RWPE1 (cell line): ENCODE measurements at regions not wholly inside any gene's neighbourhood (a gene's known extent, or its start where the extent isn't known, plus 50 kb on each side); places are given as distances from the start of the nearest gene placed in this dataset.
A peak's percentile ranks its signal among the peaks of the same experiment; 100 is the strongest.

ENCODE experiments used
- CTCF ChIA-PET: fragments of 350-600 bp; sonication (Branson Sonifier 250); formaldehyde crosslinking; extraction: SDS; loops from one replicate; lab custom pipeline; 2021; lab: Yijun Ruan, JAX
- POLR2A ChIA-PET: fragments of 400-600 bp; formaldehyde crosslinking; extraction: SDS; loops from one replicate; lab custom pipeline; 2020; ENCODE audit warnings: antibody characterized with exemption; ENCODE audit not compliant: low non-redundant PET; lab: Yijun Ruan, JAX
- DNase-seq: peaks from one replicate; pipeline ENCODE4 v3.0.0; 2012; ENCODE audit warnings: low spot score
- H3K27ac ChIP-seq: fragments of 450-650 bp; 2 replicates; pipeline ENCODE4 v1.5.1; 2017
- TF ChIP-seq, protein P1 (sequence below): fragments of 450-650 bp; conservative IDR thresholded peaks from 2 replicates; pipeline ENCODE4 v1.5.1; 2017; ENCODE audit warnings: low read depth, mild to moderate bottlenecking

DNA sequence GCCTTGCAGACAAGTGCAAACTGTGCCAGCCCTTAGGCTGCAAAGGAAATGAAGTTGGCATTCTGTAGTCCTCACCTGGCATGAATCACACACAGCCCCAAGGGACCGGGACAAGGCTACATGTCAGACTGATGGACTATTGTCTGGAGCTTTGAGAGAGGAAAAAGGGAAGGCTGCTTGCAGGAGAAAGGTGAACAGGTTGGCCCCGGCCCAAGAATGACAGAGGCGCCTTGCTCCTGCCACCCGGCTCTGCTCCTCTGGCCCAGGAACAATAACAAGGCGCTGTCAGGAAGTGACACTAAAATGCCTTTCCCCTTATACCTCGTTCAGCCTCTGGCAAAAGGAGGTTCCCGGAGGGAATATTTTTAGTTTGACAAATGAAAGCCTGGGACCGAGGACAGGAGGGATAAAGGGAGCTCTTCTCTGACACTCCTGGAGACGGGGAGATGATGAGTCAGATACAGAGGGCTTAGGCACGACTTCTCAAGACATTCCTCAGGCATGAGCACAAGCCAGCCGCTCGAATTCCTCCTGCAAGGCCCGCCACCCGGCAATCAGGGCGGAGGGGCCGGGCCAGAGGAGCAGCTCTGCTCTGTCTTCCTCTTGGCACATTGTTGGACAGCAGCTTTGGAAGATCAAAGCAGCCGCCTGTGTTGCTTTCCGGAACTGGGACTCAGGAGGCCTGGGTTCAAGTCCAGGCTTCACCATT is 105.8 kb downstream of the NOG start:
- peak; percentile 99 for DNase-seq
- H3K27ac ChIP-seq = peak overlapping the region; percentile 92
- ChIA-PET CTCF (interaction anchor here (0.7 to 1.8 kb wide), 6 partner anchors 10 to 107 kb away, joined by 3 to 11 read pairs (median 4); no protein-coding TSS in a partner anchor), POLR2A (no interaction called here)
- TF ChIP-seq, protein P1, sequence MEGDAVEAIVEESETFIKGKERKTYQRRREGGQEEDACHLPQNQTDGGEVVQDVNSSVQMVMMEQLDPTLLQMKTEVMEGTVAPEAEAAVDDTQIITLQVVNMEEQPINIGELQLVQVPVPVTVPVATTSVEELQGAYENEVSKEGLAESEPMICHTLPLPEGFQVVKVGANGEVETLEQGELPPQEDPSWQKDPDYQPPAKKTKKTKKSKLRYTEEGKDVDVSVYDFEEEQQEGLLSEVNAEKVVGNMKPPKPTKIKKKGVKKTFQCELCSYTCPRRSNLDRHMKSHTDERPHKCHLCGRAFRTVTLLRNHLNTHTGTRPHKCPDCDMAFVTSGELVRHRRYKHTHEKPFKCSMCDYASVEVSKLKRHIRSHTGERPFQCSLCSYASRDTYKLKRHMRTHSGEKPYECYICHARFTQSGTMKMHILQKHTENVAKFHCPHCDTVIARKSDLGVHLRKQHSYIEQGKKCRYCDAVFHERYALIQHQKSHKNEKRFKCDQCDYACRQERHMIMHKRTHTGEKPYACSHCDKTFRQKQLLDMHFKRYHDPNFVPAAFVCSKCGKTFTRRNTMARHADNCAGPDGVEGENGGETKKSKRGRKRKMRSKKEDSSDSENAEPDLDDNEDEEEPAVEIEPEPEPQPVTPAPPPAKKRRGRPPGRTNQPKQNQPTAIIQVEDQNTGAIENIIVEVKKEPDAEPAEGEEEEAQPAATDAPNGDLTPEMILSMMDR = no peak

DNA sequence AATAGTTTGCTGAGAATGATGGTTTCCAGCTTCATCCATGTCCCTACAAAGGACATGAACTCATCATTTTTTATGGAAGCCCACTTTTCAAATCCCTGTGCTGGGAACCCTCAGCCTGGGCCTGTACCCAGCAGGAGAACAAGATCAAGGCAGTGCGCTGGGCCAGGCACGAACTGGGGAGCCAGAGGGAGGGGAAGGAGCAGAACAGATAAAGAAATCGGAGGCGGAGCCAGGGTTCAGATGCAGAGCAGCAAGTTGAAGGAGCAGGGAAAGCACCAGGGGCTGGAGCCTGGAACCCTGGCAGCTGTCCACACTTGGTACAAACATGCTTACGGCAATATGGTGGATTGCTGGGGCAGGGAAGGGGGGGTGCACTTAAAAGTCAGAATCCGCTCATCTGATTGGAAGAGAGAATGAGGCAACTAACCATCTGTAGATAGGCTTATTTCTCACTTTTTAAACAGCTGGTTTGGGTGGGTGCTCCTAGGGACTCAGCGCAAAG is 107.5 kb downstream of the NOG start:
- no peak for DNase-seq
- TF ChIP-seq, protein P1 = no peak
- CTCF ChIA-PET = interaction anchor here (0.6 kb wide), 1 partner anchor 799 kb away, joined by 4 read pairs; no protein-coding TSS in a partner anchor
- POLR2A ChIA-PET = no interaction called here
- H3K27ac ChIP-seq = no peak overlapping the region; the same call in 1 of the 2 replicates

DNA sequence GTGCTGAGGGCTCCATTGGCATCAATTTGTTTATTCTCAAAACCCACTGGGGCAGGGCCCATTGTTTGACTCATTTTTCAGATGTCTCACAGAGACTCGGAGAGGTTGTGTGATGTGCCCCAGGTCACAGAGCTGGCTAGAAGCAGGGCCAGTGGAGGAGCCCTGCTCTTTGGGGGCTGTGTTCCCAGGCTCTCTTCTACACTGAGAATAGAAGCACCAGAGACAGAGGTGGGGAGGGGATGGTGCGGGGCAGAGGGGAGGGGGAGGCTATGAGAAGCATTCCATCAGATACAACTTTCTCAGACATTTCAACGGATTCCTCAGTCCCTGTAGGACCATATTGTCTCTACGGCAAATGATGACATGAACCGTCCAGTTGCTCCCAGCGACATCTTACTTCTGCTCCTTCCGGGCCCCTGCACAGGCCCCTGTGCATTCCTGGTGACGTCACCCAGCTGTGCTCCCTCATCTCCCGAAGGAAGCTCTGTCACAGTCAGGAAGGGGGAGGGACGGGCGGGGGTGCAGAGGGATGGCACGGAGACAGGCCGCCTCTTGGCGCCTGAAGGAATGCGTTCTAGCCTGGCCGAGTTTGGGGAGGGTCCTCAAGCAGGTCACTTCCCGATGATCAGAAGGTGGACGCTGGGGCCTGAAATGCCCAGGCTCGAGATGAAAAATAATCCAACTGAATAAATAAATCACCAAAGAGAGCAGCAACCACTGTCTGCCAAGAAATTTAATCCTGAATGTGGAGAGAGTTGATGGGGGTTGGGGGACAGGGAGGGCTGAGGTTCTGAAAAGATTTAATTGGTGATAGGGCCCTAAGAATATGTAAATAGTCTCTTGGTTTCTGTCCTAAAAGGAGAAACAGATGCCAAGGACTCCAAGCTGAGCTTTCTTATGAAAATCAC is 114.1 kb downstream of the NOG start:
- no peak for DNase-seq
- ChIA-PET CTCF (interaction anchor here (0.7 to 2.4 kb wide), 3 partner anchors 8 to 115 kb away, joined by 3 to 23 read pairs (median 4); partner anchors contain the start of gene NOG), POLR2A (interaction anchor here (0.6 kb wide), 1 partner anchor 117 kb away, joined by 4 read pairs; no protein-coding TSS in a partner anchor)
- TF ChIP-seq, protein P1 = no peak
- H3K27ac ChIP-seq = no peak overlapping the region

DNA sequence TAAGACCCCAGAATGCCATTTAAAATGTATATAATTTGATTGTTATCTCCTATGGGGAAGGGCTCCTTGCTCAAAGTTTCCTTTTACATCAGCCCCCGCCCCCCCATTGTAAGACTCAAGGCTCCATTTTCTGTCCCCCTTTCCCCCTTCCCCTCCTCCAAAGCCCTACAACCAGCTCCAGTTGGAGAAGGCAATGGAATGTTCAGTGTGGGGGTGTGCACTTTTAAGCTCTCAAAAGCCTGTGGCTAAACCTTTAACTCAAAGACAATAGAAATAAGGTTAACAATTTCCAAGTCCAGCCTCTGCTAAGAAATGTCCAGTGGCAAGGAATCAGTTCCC is 114.7 kb downstream of the NOG start:
- ChIA-PET CTCF (interaction anchor here (0.7 kb wide), 1 partner anchor 115 kb away, joined by 4 read pairs; the partner anchor contains the start of gene NOG), POLR2A (interaction anchor here (0.6 kb wide), 1 partner anchor 117 kb away, joined by 4 read pairs; no protein-coding TSS in a partner anchor)
- TF ChIP-seq, protein P1 = no peak
- H3K27ac ChIP-seq = no peak overlapping the region
- no peak for DNase-seq

DNA sequence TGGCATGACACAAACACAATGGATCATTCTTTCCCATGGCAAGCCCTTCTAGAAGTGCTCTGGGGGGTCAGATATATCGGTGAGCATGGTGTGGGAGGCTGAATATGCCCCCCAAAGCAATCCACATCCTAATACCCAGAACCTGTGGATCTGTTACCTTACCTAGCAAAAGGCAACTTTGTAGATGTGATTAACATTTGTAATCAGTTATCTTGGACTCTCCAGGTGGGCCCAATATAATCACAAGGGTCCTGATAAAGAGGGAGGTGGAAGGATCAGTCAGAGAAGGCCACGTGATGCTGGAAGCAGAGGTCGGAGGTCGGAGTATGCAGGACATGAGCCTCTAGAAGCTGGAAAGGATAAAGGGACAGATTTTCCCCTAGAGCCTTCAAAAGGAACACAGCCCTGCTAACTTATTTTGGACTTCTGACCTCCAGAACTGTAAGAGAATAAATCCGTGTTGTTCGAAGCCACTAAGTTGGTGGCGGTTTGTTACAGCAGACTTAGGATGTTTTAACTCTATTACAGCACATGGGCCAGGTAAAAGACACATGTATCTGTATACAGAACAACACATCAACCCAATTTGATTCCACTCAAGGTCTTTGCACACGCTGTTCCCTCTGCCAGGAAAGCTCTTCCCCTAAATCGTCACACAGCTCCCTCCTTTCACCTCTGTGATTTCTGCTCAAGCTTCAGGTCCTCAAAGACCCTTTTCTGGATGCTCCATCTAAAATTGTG is 115.3 kb downstream of the NOG start:
- TF ChIP-seq, protein P1 = no peak
- no peak overlapping the region for H3K27ac ChIP-seq
- no peak for DNase-seq
- POLR2A ChIA-PET = no interaction called here
- CTCF ChIA-PET = interaction anchor here (0.7 kb wide), 1 partner anchor 10 kb away, joined by 3 read pairs; no protein-coding TSS in a partner anchor
